SK-N-MC (cell line): ENCODE measurements at regions not wholly inside any gene's neighbourhood (a gene's known extent, or its start where the extent isn't known, plus 50 kb on each side); places are given as distances from the start of the nearest gene placed in this dataset.

Experiments
- DNase-seq: peaks from one replicate; pipeline ENCODE4 v3.0.0-alpha.2; 2011; ENCODE audit warnings: low read depth, low spot score
- H3K27ac ChIP-seq: fragments of 200-600 bp; sonication (generic); 2 replicates; pipeline ENCODE4 v1.5.1; 2016; ENCODE audit warnings: mixed run types
- H3K36me3 ChIP-seq: fragments of 200-600 bp; sonication (generic); 2 replicates; pipeline ENCODE4 v1.6.1; 2017; ENCODE audit warnings: antibody characterized with exemption, low read length, mixed read lengths; ENCODE audit not compliant: insufficient read depth
- H3K4me3 ChIP-seq: fragments of 200-600 bp; sonication (generic); 2 replicates; pipeline ENCODE4 v1.5.1; 2016
- H3K9ac ChIP-seq: fragments of 200-600 bp; sonication (generic); 2 replicates; pipeline ENCODE4 v1.8.0; 2017; ENCODE audit warnings: mixed run types, mixed read lengths; ENCODE audit not compliant: insufficient read length
- H3K9me3 ChIP-seq: fragments of 200-600 bp; sonication (generic); 2 replicates; pipeline ENCODE4 v1.6.1; 2017; ENCODE audit warnings: low read depth, mild to moderate bottlenecking, antibody characterized with exemption, low read length, moderate library complexity, mixed read lengths
- EZH2 ChIP-seq: fragments of 200-600 bp; sonication (generic); IDR thresholded peaks from one replicate; pipeline ENCODE4 v1.6.1; 2017; ENCODE audit warnings: antibody characterized with exemption
- FOXP2 ChIP-seq: optimal IDR thresholded peaks from 2 replicates; pipeline ENCODE3; 2011; ENCODE audit warnings: mild to moderate bottlenecking, moderate library complexity; ENCODE audit not compliant: insufficient read depth; ENCODE audit errors: extremely low read length, control extremely low read depth
- POLR2AphosphoS5 ChIP-seq: IDR thresholded peaks from 2 replicates; pipeline ENCODE4 v1.6.1; 2012; ENCODE audit warnings: mild to moderate bottlenecking, low read depth, low read length, borderline replicate concordance

DNA sequence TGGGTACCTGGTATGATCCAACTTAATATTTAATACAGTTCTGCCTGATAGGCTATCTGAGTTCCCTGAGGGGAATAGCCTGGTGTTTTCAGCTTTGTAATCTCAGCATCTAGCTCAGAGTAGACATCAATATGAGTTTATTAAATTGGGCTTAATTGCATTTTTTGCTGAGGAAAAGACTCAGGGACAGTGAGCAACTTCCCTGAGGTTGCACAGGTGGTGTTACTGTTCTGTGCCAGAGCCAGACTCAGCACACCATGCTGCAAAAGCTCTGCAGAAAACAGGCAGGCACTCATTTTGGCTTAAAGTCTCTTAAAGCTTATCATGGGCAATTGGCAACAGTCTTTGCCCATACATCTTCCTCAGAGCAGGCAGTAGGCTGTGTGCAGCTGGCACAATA lies 90.5 kb upstream of the JUN start:
- no peak for DNase-seq
- Histone ChIP-seq H3K4me3 (no peak overlapping the region), H3K27ac (no peak overlapping the region), H3K36me3 (no peaks in the 10 kb centered on the region), H3K9ac (no peak overlapping the region), H3K9me3 (no peaks in the 10 kb centered on the region)
- TF ChIP-seq POLR2AphosphoS5: no peak
- no peak for TF ChIP-seq FOXP2
- TF ChIP-seq EZH2: no peak

- TF ChIP-seq POLR2AphosphoS5 (no peak), FOXP2 (no peak), EZH2 (no peak)
- no peaks in the 10 kb centered on the region for H3K9me3 ChIP-seq
- no peak for DNase-seq
- H3K27ac ChIP-seq: no peak overlapping the region
- no peak overlapping the region for H3K9ac ChIP-seq
- no peaks in the 10 kb centered on the region for H3K36me3 ChIP-seq
- no peak overlapping the region for H3K4me3 ChIP-seq
These were observed 91.2 kb upstream of the JUN start for GRCh38 chr1:58874757-58875755.

GRCh38 chr1:58879464-58879863 lies 95.6 kb upstream of the JUN start:
- DNase-seq: no peak
- Histone ChIP-seq H3K9me3 (no peaks in the 10 kb centered on the region), H3K36me3 (no peaks in the 10 kb centered on the region), H3K4me3 (no peak overlapping the region), H3K27ac (no peak overlapping the region), H3K9ac (no peak overlapping the region)
- TF ChIP-seq EZH2: no peak
- no peak for TF ChIP-seq FOXP2
- TF ChIP-seq POLR2AphosphoS5: no peak

- Histone ChIP-seq H3K9ac (no peak overlapping the region), H3K36me3 (no peaks in the 10 kb centered on the region), H3K9me3 (no peaks in the 10 kb centered on the region), H3K4me3 (no peak overlapping the region), H3K27ac (no peak overlapping the region)
- no peak for DNase-seq
- no peak for TF ChIP-seq FOXP2
- no peak for TF ChIP-seq EZH2
- no peak for TF ChIP-seq POLR2AphosphoS5
These were observed 96.7 kb upstream of the JUN start for GRCh38 chr1:58880592-58880991.

DNA sequence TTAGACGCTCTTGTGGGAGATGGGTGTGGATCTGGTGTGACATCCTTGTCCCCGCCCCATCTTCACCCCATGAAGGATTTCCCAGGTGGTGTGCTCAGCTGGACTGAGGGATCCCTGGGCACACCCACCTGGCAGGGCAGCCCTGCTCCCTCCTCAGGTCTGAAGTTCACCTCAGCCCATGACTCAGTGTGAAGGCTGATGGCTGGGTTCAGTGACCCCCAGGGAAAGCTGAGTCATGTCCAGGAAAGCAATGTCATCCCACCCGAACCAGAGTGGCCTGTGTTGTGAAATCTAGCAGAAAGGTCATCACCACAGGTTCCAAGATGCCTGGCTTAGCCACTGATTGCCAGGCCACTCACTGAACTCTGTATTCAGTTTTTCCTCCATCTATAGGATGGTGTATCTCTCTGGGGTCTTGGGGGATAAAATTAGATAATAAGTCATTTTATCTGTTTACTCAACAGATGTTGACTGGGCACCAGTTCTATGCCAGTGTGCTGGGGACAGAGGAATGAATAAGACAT lies 97.7 kb upstream of the JUN start:
- Histone ChIP-seq H3K27ac (no peak overlapping the region), H3K9me3 (no peaks in the 10 kb centered on the region), H3K9ac (no peak overlapping the region), H3K4me3 (no peak overlapping the region), H3K36me3 (no peaks in the 10 kb centered on the region)
- TF ChIP-seq EZH2 (no peak), FOXP2 (no peak), POLR2AphosphoS5 (no peak)
- no peak for DNase-seq

DNA sequence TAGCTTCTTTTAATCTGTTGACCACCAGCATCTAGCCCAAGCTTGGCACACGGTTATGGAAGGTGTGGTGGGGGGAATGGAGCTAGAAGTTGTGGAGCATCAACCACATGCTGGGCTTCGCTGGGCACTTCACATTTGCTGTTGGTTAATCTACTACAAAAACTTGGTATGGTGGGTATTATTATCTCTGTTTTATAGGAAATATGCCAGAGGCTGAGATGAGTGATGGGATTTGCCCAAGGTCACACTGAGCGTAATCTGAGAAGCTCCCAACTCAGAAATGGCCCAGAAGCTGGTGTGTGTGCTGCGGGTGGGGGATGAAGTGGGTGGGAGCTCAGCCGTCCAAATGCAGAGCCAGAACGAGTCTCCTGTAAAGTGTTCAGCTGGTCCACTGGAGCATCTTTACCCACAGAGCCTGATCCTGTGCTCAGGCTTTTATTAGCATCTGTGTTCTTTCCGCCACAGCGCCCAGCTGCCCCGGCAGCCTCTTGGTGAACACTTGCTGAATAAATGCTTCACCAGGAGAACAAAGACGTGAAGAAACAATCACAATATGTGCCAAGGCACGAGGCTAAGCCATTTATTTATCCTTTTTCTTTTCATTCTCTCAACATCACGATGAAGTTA lies 98.6 kb upstream of the JUN start:
- no peaks in the 10 kb centered on the region for H3K36me3 ChIP-seq
- no peak overlapping the region for H3K4me3 ChIP-seq
- H3K9ac ChIP-seq: no peak overlapping the region
- no peak overlapping the region for H3K27ac ChIP-seq
- DNase-seq: no peak
- no peaks in the 10 kb centered on the region for H3K9me3 ChIP-seq
- TF ChIP-seq EZH2 (no peak), FOXP2 (no peak), POLR2AphosphoS5 (no peak)

- H3K4me3 ChIP-seq: no peak overlapping the region
- H3K27ac ChIP-seq: no peak overlapping the region
- DNase-seq: peak; percentile 6
- no peak for TF ChIP-seq POLR2AphosphoS5
- no peak for TF ChIP-seq EZH2
- no peak for TF ChIP-seq FOXP2
- H3K36me3 ChIP-seq: no peaks in the 10 kb centered on the region
- H3K9ac ChIP-seq: no peak overlapping the region
- no peaks in the 10 kb centered on the region for H3K9me3 ChIP-seq
These were observed 99.4 kb upstream of the JUN start for GRCh38 chr1:58883037-58883887.
